HFF-Myc (cell line): ENCODE measurements at regions not wholly inside any gene's neighbourhood (a gene's known extent, or its start where the extent isn't known, plus 50 kb on each side); places are given as distances from the start of the nearest gene placed in this dataset.

Experiments
- DNase-seq: peaks from one replicate; pipeline ENCODE4 v3.0.0-alpha.2; 2011; ENCODE audit warnings: low read depth; ENCODE audit errors: extremely low read depth
- H3K4me3 ChIP-seq: replicated peaks from 2 replicates; pipeline ENCODE4 v1.5.1; 2011; ENCODE audit warnings: low read depth, mild to moderate bottlenecking, control low read depth, low read length
- TF ChIP-seq, protein P1 (sequence below): IDR thresholded peaks from 2 replicates; pipeline ENCODE4 v1.5.1; 2012; ENCODE audit warnings: mild to moderate bottlenecking, low read depth, low read length, control low read depth; ENCODE audit errors: missing control alignments

GRCh38 chr12:94740601-94741362 lies 90.4 kb upstream of the TMCC3 start:
- no peak for DNase-seq
- TF ChIP-seq, protein P1, sequence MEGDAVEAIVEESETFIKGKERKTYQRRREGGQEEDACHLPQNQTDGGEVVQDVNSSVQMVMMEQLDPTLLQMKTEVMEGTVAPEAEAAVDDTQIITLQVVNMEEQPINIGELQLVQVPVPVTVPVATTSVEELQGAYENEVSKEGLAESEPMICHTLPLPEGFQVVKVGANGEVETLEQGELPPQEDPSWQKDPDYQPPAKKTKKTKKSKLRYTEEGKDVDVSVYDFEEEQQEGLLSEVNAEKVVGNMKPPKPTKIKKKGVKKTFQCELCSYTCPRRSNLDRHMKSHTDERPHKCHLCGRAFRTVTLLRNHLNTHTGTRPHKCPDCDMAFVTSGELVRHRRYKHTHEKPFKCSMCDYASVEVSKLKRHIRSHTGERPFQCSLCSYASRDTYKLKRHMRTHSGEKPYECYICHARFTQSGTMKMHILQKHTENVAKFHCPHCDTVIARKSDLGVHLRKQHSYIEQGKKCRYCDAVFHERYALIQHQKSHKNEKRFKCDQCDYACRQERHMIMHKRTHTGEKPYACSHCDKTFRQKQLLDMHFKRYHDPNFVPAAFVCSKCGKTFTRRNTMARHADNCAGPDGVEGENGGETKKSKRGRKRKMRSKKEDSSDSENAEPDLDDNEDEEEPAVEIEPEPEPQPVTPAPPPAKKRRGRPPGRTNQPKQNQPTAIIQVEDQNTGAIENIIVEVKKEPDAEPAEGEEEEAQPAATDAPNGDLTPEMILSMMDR = no peak
- H3K4me3 ChIP-seq = no peak overlapping the region

DNA sequence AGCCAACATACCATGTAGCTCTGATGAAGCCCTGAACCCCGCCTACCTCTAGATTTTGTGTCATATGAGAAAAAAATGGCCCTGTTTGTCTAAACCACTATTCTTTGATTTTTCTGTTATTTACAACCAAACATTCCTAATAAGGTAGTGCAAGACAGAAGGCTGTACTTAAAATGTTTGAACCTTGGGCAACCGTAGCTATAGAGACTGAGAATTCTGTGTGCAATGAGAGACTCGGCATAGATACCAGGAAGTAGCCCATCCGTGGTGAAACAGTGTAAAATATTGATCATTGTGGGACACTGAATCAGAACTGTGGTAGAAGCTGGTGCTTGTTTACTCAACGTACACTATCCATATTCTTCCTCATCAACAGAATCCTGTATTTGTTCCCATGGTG lies 86.5 kb upstream of the TMCC3 start:
- DNase-seq = no peak
- no peak overlapping the region for H3K4me3 ChIP-seq
- TF ChIP-seq, protein P1 = no peak

DNA sequence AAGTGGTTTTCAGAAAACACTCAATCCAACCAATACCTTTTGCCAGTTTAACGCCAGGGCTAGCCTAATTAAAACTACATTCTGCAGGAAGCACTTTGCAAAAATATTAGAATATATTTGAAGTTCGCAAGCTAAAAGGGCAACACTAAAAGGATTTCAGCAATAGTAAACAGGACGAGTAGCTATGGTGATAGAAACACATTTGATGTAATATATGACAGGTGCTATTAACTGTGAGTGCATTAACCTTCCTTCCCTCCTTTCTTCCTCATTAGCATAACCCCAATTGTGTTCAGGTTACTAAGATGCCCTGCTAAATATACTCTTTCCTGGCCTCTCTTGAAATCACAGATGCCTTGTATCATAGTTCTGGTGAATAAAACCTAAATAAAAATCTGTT lies 85.6 kb upstream of the TMCC3 start:
- DNase-seq = no peak
- TF ChIP-seq, protein P1 = no peak
- H3K4me3 ChIP-seq = no peak overlapping the region

GRCh38 chr12:94733727-94734126 lies 83.4 kb upstream of the TMCC3 start:
- DNase-seq = no peak
- no peak overlapping the region for H3K4me3 ChIP-seq
- TF ChIP-seq, protein P1 = no peak

DNA sequence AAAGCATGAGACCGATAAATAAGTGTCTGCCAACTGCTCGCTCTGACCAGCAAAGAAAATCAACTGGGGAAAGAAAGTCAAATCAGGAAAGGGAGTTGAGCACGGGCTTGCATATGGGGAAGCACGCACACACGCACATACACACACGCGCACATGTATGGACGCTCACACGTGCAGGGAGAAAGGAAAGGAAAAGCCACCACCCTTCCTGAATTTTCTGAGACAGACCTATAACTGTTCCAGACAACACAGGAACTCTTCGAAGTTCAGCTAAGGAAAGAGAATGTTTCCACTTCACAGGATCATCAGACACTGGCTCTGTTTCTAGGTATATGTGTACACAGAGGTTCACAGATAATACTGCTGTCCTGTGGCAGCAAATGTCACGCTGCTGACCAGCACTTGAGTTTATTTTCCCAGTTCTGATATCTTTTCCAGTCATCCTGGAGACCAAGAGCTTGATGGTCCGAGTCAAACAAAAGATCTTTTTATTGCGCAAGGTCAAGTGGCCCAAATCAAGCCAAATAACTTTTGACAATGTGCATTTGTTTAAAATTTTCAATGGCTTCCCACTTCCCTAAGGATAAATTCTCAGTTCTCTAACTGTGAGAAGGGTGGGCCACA lies 82.1 kb upstream of the TMCC3 start:
- no peak for DNase-seq
- TF ChIP-seq, protein P1 = no peak
- H3K4me3 ChIP-seq = no peak overlapping the region

DNA sequence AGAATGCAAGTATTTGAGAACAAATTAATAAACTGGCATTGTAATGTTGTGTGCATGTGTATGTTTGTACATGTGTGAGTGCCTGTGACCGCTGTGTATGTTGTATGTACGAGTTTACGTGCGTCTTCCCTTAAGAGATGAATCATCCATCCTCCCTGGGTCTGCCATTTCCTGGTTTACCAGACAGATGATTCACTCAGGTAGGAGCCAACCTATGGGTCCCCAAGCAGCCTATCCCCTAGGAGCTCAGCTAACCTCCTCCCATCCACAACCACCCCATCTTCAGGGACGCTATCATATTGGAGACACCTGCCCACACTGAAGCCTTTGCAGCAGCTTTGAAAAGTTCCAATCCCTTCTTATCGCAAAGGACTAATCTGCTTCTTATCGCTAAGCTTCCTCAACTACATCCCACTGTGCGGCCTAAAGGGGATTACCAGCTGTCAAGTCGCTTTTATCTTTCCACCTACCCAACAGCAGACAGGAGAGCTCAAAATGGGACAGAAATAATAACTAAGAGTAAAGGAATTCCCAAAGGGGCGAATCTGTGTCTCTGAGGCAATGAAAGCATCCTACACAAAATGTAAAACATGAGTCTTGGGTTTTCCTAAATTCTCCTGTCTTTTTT lies 81.5 kb upstream of the TMCC3 start:
- no peak overlapping the region for H3K4me3 ChIP-seq
- DNase-seq = no peak
- TF ChIP-seq, protein P1 = no peak
